Testis (tissue), 2 donors: ENCODE measurements at regions not wholly inside any gene's neighbourhood (a gene's known extent, or its start where the extent isn't known, plus 50 kb on each side); places are given as distances from the start of the nearest gene placed in this dataset.

Source experiments
- DNase-seq: peaks from one replicate; pipeline ENCODE4 v3.0.0-alpha.2; 2019
- H3K27ac ChIP-seq, 2 donors: fragments of 200-600 bp; sonication (generic); one replicate each; pipeline ENCODE4 v1.5.1; 2019
- H3K27me3 ChIP-seq: fragments of 200-600 bp; sonication (generic); one replicate; pipeline ENCODE4 v1.5.1; 2019
- H3K36me3 ChIP-seq: fragments of 200-600 bp; sonication (generic); one replicate; pipeline ENCODE4 v1.5.1; 2017; ENCODE audit warnings: low read depth; ENCODE audit errors: missing control alignments
- H3K4me1 ChIP-seq: fragments of 200-600 bp; sonication (generic); one replicate; pipeline ENCODE4 v1.5.1; 2019
- H3K4me3 ChIP-seq, 2 donors: fragments of 200-600 bp; sonication (generic); one replicate each; pipeline ENCODE4 v1.5.1; 2017 to 2019
- H3K9me3 ChIP-seq: fragments of 200-600 bp; sonication (generic); one replicate; pipeline ENCODE4 v1.5.1; 2017
- POLR2A ChIP-seq: fragments of 450-650 bp; IDR thresholded peaks from one replicate; pipeline ENCODE4 v1.6.1; 2017; ENCODE audit warnings: antibody characterized with exemption, mild to moderate bottlenecking, moderate library complexity
- WGBS, 2 donors: methylation state at CpG; one replicate each; pipeline ENCODE4 v1.1.5; 2018; 5-methylcytosine and 5-hydroxymethylcytosine counted together
- intact Hi-C: fragments of 100-400 bp; cut with DNase I; formaldehyde crosslinking; loops from one replicate; pipeline ENCODE4 v1.15.1; 2023; ENCODE audit warnings: low total_unique reads
- TF ChIP-seq, protein P1 (sequence below), 3 experiments: fragments of 450-650 bp in 2 of 3; fragments of 200-600 bp in 1 of 3; sonication (generic) in 1 of 3; IDR thresholded peaks; one replicate each; pipeline ENCODE4 v1.5.1; 2016 to 2019; ENCODE audit warnings: antibody characterized with exemption in 3 of 3, mild to moderate bottlenecking in 2 of 3, moderate library complexity in 1 of 3

DNA sequence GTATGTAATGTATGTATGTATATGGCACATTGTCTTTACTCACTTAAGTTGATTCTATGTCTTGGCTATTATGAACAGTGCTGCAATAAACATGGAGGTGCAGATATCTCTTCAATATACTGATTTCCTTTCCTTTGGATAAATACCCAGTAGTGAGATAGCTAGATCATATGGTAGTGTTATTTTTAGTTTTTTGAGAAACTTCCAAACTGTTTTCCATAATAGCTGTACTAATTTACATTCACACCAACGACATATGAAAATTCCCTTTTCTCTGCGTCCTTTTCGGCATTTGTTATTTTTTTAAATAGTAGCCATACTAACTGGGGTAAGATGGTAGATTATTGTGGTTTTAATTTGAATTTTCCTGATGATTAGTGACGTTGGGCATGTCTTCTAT, 445.6 kb downstream of the NFIB start:
- H3K4me3 ChIP-seq, result no peak overlapping the region
- WGBS, 2 donors, result 91 to 94% methylated on average over 4 of the region's 4 CpGs
- H3K9me3 ChIP-seq, result no peaks in the 10 kb centered on the region
- no peaks in the 10 kb centered on the region for H3K27me3 ChIP-seq
- intact Hi-C loops, result no loop called here
- peaks cover 3% of the 10 kb centered on the region for H3K4me1 ChIP-seq
- TF ChIP-seq POLR2A, result no peak
- TF ChIP-seq, protein P1, sequence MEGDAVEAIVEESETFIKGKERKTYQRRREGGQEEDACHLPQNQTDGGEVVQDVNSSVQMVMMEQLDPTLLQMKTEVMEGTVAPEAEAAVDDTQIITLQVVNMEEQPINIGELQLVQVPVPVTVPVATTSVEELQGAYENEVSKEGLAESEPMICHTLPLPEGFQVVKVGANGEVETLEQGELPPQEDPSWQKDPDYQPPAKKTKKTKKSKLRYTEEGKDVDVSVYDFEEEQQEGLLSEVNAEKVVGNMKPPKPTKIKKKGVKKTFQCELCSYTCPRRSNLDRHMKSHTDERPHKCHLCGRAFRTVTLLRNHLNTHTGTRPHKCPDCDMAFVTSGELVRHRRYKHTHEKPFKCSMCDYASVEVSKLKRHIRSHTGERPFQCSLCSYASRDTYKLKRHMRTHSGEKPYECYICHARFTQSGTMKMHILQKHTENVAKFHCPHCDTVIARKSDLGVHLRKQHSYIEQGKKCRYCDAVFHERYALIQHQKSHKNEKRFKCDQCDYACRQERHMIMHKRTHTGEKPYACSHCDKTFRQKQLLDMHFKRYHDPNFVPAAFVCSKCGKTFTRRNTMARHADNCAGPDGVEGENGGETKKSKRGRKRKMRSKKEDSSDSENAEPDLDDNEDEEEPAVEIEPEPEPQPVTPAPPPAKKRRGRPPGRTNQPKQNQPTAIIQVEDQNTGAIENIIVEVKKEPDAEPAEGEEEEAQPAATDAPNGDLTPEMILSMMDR (IDR thresholded peaks at IDR 0.05), result no peak
- H3K27ac ChIP-seq, result no peak overlapping the region
- DNase-seq, result no peak
- no peaks in the 10 kb centered on the region for H3K36me3 ChIP-seq

DNA sequence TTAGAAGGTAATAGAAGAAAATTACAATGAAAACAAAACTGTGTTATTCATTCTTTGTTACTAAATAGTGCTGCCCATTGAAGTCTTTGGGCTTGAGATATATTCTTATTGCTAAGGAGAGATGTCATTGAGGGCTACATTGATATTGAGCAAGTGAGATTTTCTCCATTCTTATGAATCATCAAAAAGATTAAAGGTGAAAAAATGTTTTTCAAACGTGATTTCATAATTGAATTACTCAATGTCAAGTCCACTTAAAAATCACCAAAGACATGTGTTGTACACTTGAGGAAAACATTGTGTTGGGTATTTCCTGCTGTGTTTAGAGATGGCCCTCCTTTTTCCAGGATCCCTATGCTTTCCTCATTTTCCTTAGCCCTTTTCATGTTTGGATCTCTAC, 448.1 kb downstream of the NFIB start:
- Histone ChIP-seq H3K36me3 (no peaks in the 10 kb centered on the region), H3K27me3 (no peaks in the 10 kb centered on the region), H3K9me3 (no peaks in the 10 kb centered on the region), H3K27ac (no peak overlapping the region), H3K4me3 (no peak overlapping the region), H3K4me1 (peaks cover 3% of the 10 kb centered on the region)
- 67 to 79% methylated on average over 1 of the region's 1 CpG for WGBS, 2 donors
- TF ChIP-seq, protein P1 (IDR thresholded peaks at IDR 0.05), result no peak
- TF ChIP-seq POLR2A, result no peak
- no peak for DNase-seq
- intact Hi-C loops, result no loop called here

DNA sequence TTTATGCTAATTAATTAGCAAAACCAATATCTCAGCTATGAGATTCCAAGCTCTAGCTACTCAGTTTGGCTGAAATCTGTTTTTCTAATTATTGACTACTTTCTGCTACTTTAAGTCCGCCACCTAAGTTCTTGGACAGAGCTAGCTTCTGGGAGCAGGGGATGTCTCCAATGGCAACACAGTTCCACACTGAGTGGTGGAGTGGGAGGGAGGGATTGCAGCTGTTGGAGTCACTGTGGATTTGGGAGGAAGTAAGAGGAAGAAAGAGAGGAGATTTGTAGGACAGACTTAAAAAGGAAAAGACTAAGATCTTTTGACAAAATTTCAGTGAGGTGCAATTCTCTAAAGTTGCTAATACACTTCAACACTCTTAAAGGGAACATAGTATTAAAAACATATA, 450.8 kb downstream of the NFIB start:
- WGBS, 2 donors, result 19 to 41% methylated on average over 1 of the region's 1 CpG
- Histone ChIP-seq H3K4me1 (peaks cover 3% of the 10 kb centered on the region), H3K9me3 (no peaks in the 10 kb centered on the region), H3K27me3 (no peaks in the 10 kb centered on the region), H3K4me3 (no peak overlapping the region), H3K36me3 (no peaks in the 10 kb centered on the region), H3K27ac (no peak overlapping the region)
- TF ChIP-seq POLR2A, result no peak
- TF ChIP-seq, protein P1 (IDR thresholded peaks at IDR 0.05), result no peak
- DNase-seq, result peak; percentile 61
- intact Hi-C loops, result no loop called here

GRCh38 chr9:13862654-13863053, 451.3 kb downstream of the NFIB start:
- Histone ChIP-seq H3K27ac (no peak overlapping the region), H3K4me3 (no peak overlapping the region), H3K36me3 (no peaks in the 10 kb centered on the region), H3K27me3 (no peaks in the 10 kb centered on the region), H3K4me1 (peaks cover 3% of the 10 kb centered on the region), H3K9me3 (no peaks in the 10 kb centered on the region)
- intact Hi-C loops, result no loop called here
- TF ChIP-seq, protein P1 (IDR thresholded peaks at IDR 0.05), result no peak
- no peak for TF ChIP-seq POLR2A
- DNase-seq, result no peak

DNA sequence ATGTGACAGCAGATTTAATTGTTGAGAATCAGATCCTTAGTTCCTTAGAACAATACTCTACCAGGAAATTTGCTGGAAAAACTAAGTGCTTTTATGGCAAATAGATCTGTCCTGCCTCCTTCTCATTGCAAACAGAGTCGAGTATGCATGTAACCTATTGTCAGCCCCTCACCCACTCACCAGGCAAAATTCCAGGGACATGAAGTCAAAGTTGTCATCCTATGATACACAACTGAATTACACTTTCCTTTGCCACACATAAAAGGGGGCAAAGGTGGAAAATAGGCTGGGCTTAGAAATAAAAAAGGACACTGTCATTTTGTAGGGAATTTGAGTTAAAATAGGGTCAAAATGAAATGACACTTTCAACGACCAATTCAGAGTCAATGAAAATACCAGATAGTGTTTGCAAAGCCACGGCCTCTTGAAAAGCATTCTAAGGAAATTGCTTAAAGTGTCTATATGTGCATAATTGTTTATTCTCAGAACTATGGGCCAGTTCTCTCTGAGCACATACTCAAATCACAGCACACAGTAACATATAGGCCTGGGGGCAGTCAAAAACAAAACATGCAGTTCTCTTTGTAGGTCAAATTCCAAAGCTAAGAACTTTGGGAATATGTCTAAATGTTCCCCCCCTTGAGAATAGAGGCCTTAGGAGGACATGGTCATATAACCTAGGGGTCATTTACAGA, 452.8 kb downstream of the NFIB start:
- 69 to 70% methylated on average over 3 of the region's 3 CpGs for WGBS, 2 donors
- peak overlapping the region in 1 of 2 donors; percentile 67 for H3K27ac ChIP-seq

More for the DNA sequence above, 452.8 kb downstream of the NFIB start:
- intact Hi-C loops, result no loop called here
- Histone ChIP-seq H3K4me1 (peaks cover 3% of the 10 kb centered on the region), H3K9me3 (no peaks in the 10 kb centered on the region), H3K4me3 (no peak overlapping the region), H3K27me3 (no peaks in the 10 kb centered on the region), H3K36me3 (no peaks in the 10 kb centered on the region)
- DNase-seq, result no peak
- no peak for TF ChIP-seq POLR2A
- TF ChIP-seq, protein P1 (IDR thresholded peaks at IDR 0.05), result no peak
